ENCODE measurements at regions not wholly inside any gene's neighbourhood (a gene's known extent, or its start where the extent isn't known, plus 50 kb on each side); places are given as distances from the start of the nearest gene placed in this dataset.
"Not testable (repeated sequence)": the region's sequence is repeated elsewhere in the genome, so short reads cannot be mapped to it uniquely, and the experiment has no call there.

- TF ChIP-seq, protein P1, sequence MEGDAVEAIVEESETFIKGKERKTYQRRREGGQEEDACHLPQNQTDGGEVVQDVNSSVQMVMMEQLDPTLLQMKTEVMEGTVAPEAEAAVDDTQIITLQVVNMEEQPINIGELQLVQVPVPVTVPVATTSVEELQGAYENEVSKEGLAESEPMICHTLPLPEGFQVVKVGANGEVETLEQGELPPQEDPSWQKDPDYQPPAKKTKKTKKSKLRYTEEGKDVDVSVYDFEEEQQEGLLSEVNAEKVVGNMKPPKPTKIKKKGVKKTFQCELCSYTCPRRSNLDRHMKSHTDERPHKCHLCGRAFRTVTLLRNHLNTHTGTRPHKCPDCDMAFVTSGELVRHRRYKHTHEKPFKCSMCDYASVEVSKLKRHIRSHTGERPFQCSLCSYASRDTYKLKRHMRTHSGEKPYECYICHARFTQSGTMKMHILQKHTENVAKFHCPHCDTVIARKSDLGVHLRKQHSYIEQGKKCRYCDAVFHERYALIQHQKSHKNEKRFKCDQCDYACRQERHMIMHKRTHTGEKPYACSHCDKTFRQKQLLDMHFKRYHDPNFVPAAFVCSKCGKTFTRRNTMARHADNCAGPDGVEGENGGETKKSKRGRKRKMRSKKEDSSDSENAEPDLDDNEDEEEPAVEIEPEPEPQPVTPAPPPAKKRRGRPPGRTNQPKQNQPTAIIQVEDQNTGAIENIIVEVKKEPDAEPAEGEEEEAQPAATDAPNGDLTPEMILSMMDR (IDR thresholded peaks at IDR 0.05), result not testable (repeated sequence)
- not testable (repeated sequence) for TF ChIP-seq POLR2A, POLR2AphosphoS5 (IDR thresholded peaks at IDR 0.05)
Observed at GRCh38 chr7:94194426-94194825, 190.3 kb upstream of the BET1 start.

Measured in breast epithelium (tissue), 3 donors.